ENCODE measurements at regions not wholly inside any gene's neighbourhood (a gene's known extent, or its start where the extent isn't known, plus 50 kb on each side); places are given as distances from the start of the nearest gene placed in this dataset.
A peak's percentile ranks its signal among the peaks of the same experiment; 100 is the strongest.

DNA sequence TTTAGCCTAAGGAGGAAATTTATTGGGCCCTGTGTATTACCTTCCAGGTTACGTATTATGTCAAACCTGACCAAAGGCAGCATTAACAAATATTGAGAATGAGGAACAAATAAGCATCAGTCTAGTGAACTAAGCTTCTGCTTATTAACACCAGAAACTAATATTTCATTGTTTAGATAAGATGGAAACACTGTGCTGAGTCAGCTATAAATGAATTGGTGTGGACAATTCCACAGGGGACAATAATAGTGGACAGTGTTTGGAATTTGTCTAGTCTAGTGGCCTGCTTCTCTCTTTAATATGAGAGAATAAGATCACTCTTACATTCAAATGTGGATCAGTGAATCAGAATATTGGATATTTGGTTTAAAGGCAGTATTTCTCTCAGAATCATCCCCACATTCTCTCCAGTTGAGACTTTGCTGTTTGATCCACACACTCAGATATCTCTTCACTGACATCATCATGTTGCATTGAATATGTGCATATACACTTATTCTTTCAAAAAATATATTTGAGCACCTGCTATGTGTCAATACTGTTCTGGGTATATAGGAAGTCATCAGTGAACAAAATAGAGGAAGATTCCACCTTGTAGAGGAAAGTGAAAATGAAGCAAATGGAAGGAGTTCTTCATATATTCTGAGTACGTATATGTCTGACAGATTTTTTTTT, 136.3 kb downstream of the DIO2 start:
- no peak for TF ChIP-seq CTCF (IDR thresholded peaks at IDR 0.05)
- ATAC-seq (ENCODE audit: low FRiP score) (no peak), DNase-seq (ENCODE audit: low spot score) (no peak)

- ATAC-seq (ENCODE audit: low FRiP score) (no peak), DNase-seq (ENCODE audit: low spot score) (no peak)
- no peak for TF ChIP-seq CTCF (IDR thresholded peaks at IDR 0.05)
Observed at GRCh38 chr14:80059041-80059440, 152.3 kb downstream of the DIO2 start.

- ATAC-seq (ENCODE audit: low FRiP score) (no peak), DNase-seq (ENCODE audit: low spot score) (no peak)
- TF ChIP-seq CTCF (IDR thresholded peaks at IDR 0.05) = no peak
Observed at GRCh38 chr14:80056497-80056801, 154.9 kb downstream of the DIO2 start.

- DNase-seq (ENCODE audit: low spot score) (no peak), ATAC-seq (ENCODE audit: low FRiP score) (no peak)
- TF ChIP-seq CTCF (IDR thresholded peaks at IDR 0.05) = peak in 1 of 3 donors; percentile 8
Observed at GRCh38 chr14:80055667-80056496, 155.4 kb downstream of the DIO2 start.

GRCh38 chr14:80055226-80055625, 156.1 kb downstream of the DIO2 start:
- no peak for TF ChIP-seq CTCF (IDR thresholded peaks at IDR 0.05)
- no peak for DNase-seq (ENCODE audit: low spot score)
- no peak for ATAC-seq (ENCODE audit: low FRiP score)

- no peak for DNase-seq (ENCODE audit: low spot score)
- no peak for ATAC-seq (ENCODE audit: low FRiP score)
- TF ChIP-seq CTCF (IDR thresholded peaks at IDR 0.05) = no peak
Observed at GRCh38 chr14:80054020-80054419, 157.3 kb downstream of the DIO2 start.

GRCh38 chr14:80049055-80049454, 162.2 kb downstream of the DIO2 start:
- ATAC-seq (ENCODE audit: low FRiP score) = no peak
- DNase-seq (ENCODE audit: low spot score) = no peak
- TF ChIP-seq CTCF (IDR thresholded peaks at IDR 0.05) = no peak
